ENCODE measurements at regions not wholly inside any gene's neighbourhood (a gene's known extent, or its start where the extent isn't known, plus 50 kb on each side); places are given as distances from the start of the nearest gene placed in this dataset.

- Histone ChIP-seq H3K79me2 (ENCODE audit: control insufficient read depth, insufficient read depth, low read length) (no peaks in the 10 kb centered on the region), H3K9me1 (ENCODE audit: control insufficient read depth, insufficient read depth, low read length) (no peaks in the 10 kb centered on the region), H3K4me3 (no peak overlapping the region), H4K20me1 (replicated peaks; ENCODE audit: control insufficient read depth, insufficient read depth, low read length) (no peaks in the 10 kb centered on the region), H2AFZ (ENCODE audit: low read depth, low read length) (no peak overlapping the region), H3K9me3 (replicated peaks; ENCODE audit: control insufficient read depth, insufficient read depth, low read depth, low read length) (no peaks in the 10 kb centered on the region), H3K4me1 (replicated peaks in 1 of 2; ENCODE audit: control insufficient read depth in 2 of 2, insufficient read depth in 2 of 2, low read length in 2 of 2) (no peaks in the 10 kb centered on the region), H3K27me3 (ENCODE audit: control insufficient read depth in 2 of 2, insufficient read depth in 2 of 2, low read length in 2 of 2) (peaks cover 3 to 8% of the 10 kb centered on the region in 2 experiments; a peak in 3 of 5 replicates), H3K27ac (ENCODE audit: extremely low read depth, low read depth, low read length) (no peak overlapping the region), H3K4me2 (ENCODE audit: insufficient read depth, low read length) (no peak overlapping the region), H3K36me3 (ENCODE audit: control insufficient read depth, insufficient read depth, low read length) (no peaks in the 10 kb centered on the region), H3K9ac (ENCODE audit: insufficient read depth in 1 of 2, low read depth in 2 of 2, low read length in 2 of 2) (no peak overlapping the region)
- no TSS peak for BruUV-seq (replicated peaks)
- no peak for DNase-seq (ENCODE audit: extremely low read depth in 1 of 4, low spot score in 3 of 4)
- intact Hi-C loops (cut with micrococcal nuclease) = no loop called here
- POLR2A ChIA-PET = no interaction called here
- in situ Hi-C loops (cut with MboI) = no loop called here
- FAIRE-seq = no peak
- TF ChIP-seq RREB1 (CRISPR knock-in tag; IDR thresholded peaks at IDR 0.05) = no peak
- no peak for TF ChIP-seq KDM4B (IDR thresholded peaks at IDR 0.05; ENCODE audit: borderline replicate concordance in 2 of 2, low read depth in 1 of 2)
- TF ChIP-seq PTRF (tag; IDR thresholded peaks at IDR 0.05) = no peak
- no peak for TF ChIP-seq NR1H2 (CRISPR knock-in tag; IDR thresholded peaks at IDR 0.05)
- no peak for TF ChIP-seq THAP7 (CRISPR knock-in tag; IDR thresholded peaks at IDR 0.05)
- TF ChIP-seq TAF15 (IDR thresholded peaks at IDR 0.05; ENCODE audit: low read depth, low read length) = no peak
- TF ChIP-seq ARID3B (CRISPR knock-in tag; IDR thresholded peaks at IDR 0.05; ENCODE audit: borderline replicate concordance) = no peak
- no peak for TF ChIP-seq CAMTA2 (CRISPR knock-in tag; conservative IDR thresholded peaks at IDR 0.05)
- no peak for TF ChIP-seq FOXK2 (conservative IDR thresholded peaks at IDR 0.05 in 1 of 2, IDR thresholded peaks at IDR 0.05 in 1 of 2; ENCODE audit: low read depth in 2 of 2)
- WGBS (ENCODE audit: insufficient coverage, low coverage, missing lambda C conversion rate) = 0% methylated on average over 4 of the region's 4 CpGs
- CTCF ChIA-PET (ENCODE audit: low intra/inter-chr PET ratio) = interaction anchor here (0.7 kb wide), 1 partner anchor 445 kb away, joined by 3 read pairs; no protein-coding TSS in a partner anchor
- ATAC-seq = no peak
Observed at GRCh38 chr16:13805951-13806350, 114.0 kb upstream of the ERCC4 start.
